ENCODE measurements at regions not wholly inside any gene's neighbourhood (a gene's known extent, or its start where the extent isn't known, plus 50 kb on each side); places are given as distances from the start of the nearest gene placed in this dataset.

- TF ChIP-seq CTCF (IDR thresholded peaks at IDR 0.05; ENCODE audit: low read length) (no peak), EZH2phosphoT487 (IDR thresholded peaks at IDR 0.05; ENCODE audit: low read length) (no peak), EZH2 (optimal IDR thresholded peaks at IDR 0.05; ENCODE audit: low read depth, low read length) (no peak)
Measured at GRCh38 chr16:14364386-14365199, 265.5 kb downstream of the PARN start.
